WTC11 (cell line): ENCODE measurements at regions not wholly inside any gene's neighbourhood (a gene's known extent, or its start where the extent isn't known, plus 50 kb on each side); places are given as distances from the start of the nearest gene placed in this dataset.

Experiments used
- ATAC-seq: fragments of 200-7000 bp; cut with Tn5 transposase; 2 replicates; pipeline ENCODE4 v1.10.0; 2021; ENCODE audit warnings: mild to moderate bottlenecking, moderate library complexity
- CTCF ChIA-PET: fragments of 300-600 bp; sonication (Branson Sonifier 250); formaldehyde crosslinking; loops from one replicate; lab custom pipeline; 2021; ENCODE audit warnings: antibody characterized with exemption; lab: Charles Lee
- POLR2A ChIA-PET: fragments of 350-600 bp; sonication (Branson Sonifier 250); formaldehyde crosslinking; loops from one replicate; lab custom pipeline; 2021; ENCODE audit warnings: antibody characterized with exemption; lab: Charles Lee
- DNase-seq: peaks from one replicate; pipeline ENCODE4 v3.0.0; 2021; ENCODE audit warnings: low spot score
- H3K27ac Mint-ChIP-seq: 2 replicates; pipeline ENCODE4 v1.8.0; 2021; ENCODE audit warnings: mixed read lengths
- H3K27me3 Mint-ChIP-seq: 2 replicates; pipeline ENCODE4 v1.8.0; 2021; ENCODE audit warnings: low read depth, mild to moderate bottlenecking, moderate library complexity, mixed read lengths
- H3K36me3 Mint-ChIP-seq: 2 replicates; pipeline ENCODE4 v1.8.0; 2021; ENCODE audit warnings: mixed read lengths
- H3K4me1 Mint-ChIP-seq: 2 replicates; pipeline ENCODE4 v1.8.0; 2022; ENCODE audit warnings: mixed read lengths
- H3K4me3 Mint-ChIP-seq: 2 replicates; pipeline ENCODE4 v1.8.0; 2021; ENCODE audit warnings: mild to moderate bottlenecking, moderate library complexity, mixed read lengths
- H3K9me3 Mint-ChIP-seq: 2 replicates; pipeline ENCODE4 v1.8.0; 2021; ENCODE audit warnings: mixed read lengths
- FOXP1 ChIP-seq: sonication (generic); formaldehyde crosslinking; IDR thresholded peaks from 2 replicates; pipeline ENCODE4 v1.8.0; 2022; ENCODE audit warnings: missing genetic modification reagents, mild to moderate bottlenecking, moderate library complexity, borderline replicate concordance
- GTF2I ChIP-seq: fragments of 250-450 bp; sonication (Bioruptor Pico); conservative IDR thresholded peaks from 2 replicates; pipeline ENCODE4 v1.4.0; 2021; ENCODE audit warnings: mild to moderate bottlenecking
- HMGXB4 ChIP-seq: sonication (generic); formaldehyde crosslinking; IDR thresholded peaks from 2 replicates; pipeline ENCODE4 v1.8.1; 2023; ENCODE audit warnings: mild to moderate bottlenecking, moderate library complexity, missing genetic modification reagents
- KAT7 ChIP-seq: sonication (generic); formaldehyde crosslinking; IDR thresholded peaks from 2 replicates; pipeline ENCODE4 v1.8.1; 2023; ENCODE audit warnings: missing genetic modification reagents, mild to moderate bottlenecking, borderline replicate concordance
- NFYB ChIP-seq: sonication (generic); formaldehyde crosslinking; conservative IDR thresholded peaks from 2 replicates; pipeline ENCODE4 v1.8.0; 2022; ENCODE audit warnings: low read depth, missing genetic modification reagents
- RELA ChIP-seq: sonication (generic); formaldehyde crosslinking; IDR thresholded peaks from 2 replicates; pipeline ENCODE4 v1.8.1; 2022; ENCODE audit warnings: missing genetic modification reagents, mild to moderate bottlenecking, borderline replicate concordance
- SMAD4 ChIP-seq: sonication (generic); formaldehyde crosslinking; IDR thresholded peaks from 2 replicates; pipeline ENCODE4 v1.8.0; 2022; ENCODE audit warnings: mild to moderate bottlenecking, missing genetic modification reagents
- STAT6 ChIP-seq: sonication (generic); formaldehyde crosslinking; conservative IDR thresholded peaks from 2 replicates; pipeline ENCODE4 v1.8.1; 2023; ENCODE audit warnings: mild to moderate bottlenecking, low read depth, missing genetic modification reagents, moderate library complexity
- ZMAT4 ChIP-seq: fragments of 250-450 bp; sonication (Bioruptor Pico); IDR thresholded peaks from 2 replicates; pipeline ENCODE4 v1.9.0; 2021; ENCODE audit warnings: mild to moderate bottlenecking
- ZNF219 ChIP-seq: sonication (generic); formaldehyde crosslinking; IDR thresholded peaks from 2 replicates; pipeline ENCODE4 v1.8.0; 2023; ENCODE audit warnings: missing genetic modification reagents, mild to moderate bottlenecking, borderline replicate concordance
- TF ChIP-seq, protein P1 (sequence below): fragments of 250-450 bp; sonication (Bioruptor Pico); IDR thresholded peaks from 2 replicates; pipeline ENCODE4 v2.1.2; 2022; ENCODE audit warnings: mild to moderate bottlenecking, moderate library complexity
- TF ChIP-seq, protein P2 (sequence below): sonication (generic); formaldehyde crosslinking; IDR thresholded peaks from 2 replicates; pipeline ENCODE4 v1.8.1; 2022; ENCODE audit warnings: mild to moderate bottlenecking, missing genetic modification reagents, moderate library complexity, borderline replicate concordance
- TF ChIP-seq, protein P3 (sequence below): fragments of 250-450 bp; sonication (Bioruptor Pico); IDR thresholded peaks from 2 replicates; pipeline ENCODE4 v1.8.0; 2021; ENCODE audit warnings: mild to moderate bottlenecking
- TF ChIP-seq, protein P4 (sequence below): sonication (generic); formaldehyde crosslinking; IDR thresholded peaks from 2 replicates; pipeline ENCODE4 v1.8.1; 2023; ENCODE audit warnings: mild to moderate bottlenecking, missing genetic modification reagents, moderate library complexity
- TF ChIP-seq, protein P5 (sequence below): sonication (generic); formaldehyde crosslinking; IDR thresholded peaks from 2 replicates; pipeline ENCODE4 v1.8.1; 2023; ENCODE audit warnings: mild to moderate bottlenecking, missing genetic modification reagents, borderline replicate concordance

DNA sequence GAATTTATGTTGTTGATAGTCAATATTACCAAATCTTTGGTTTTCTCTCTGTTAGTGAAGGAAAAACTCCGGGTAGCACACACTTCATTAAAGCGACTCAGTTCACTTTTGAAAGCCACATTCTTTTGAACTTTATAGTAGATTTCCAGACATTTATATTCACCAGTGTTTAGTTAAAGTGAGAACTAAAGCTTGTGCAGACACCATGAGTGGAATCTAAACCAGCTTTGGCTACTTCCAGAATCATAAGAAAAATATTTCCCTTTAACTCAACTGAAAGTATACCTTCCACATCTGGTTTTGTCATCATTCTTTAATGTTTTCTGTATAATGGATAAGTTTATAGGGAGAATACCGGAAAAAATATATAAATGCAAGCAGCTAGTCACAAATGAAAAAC, 92.1 kb upstream of the COL21A1 start:
- no peaks in the 10 kb centered on the region for H3K9me3 Mint-ChIP-seq
- H3K4me1 Mint-ChIP-seq, result no peaks in the 10 kb centered on the region
- H3K27ac Mint-ChIP-seq, result no peak overlapping the region
- no peak for ATAC-seq
- TF ChIP-seq GTF2I (no peak), NFYB (CRISPR knock-in tag) (no peak), RELA (CRISPR knock-in tag) (no peak)
- TF ChIP-seq, protein P1, sequence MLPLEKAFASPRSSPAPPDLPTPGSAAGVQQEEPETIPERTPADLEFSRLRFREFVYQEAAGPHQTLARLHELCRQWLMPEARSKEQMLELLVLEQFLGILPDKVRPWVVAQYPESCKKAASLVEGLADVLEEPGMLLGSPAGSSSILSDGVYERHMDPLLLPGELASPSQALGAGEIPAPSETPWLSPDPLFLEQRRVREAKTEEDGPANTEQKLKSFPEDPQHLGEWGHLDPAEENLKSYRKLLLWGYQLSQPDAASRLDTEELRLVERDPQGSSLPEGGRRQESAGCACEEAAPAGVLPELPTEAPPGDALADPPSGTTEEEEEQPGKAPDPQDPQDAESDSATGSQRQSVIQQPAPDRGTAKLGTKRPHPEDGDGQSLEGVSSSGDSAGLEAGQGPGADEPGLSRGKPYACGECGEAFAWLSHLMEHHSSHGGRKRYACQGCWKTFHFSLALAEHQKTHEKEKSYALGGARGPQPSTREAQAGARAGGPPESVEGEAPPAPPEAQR (CRISPR knock-in tag), result no peak
- H3K4me3 Mint-ChIP-seq, result no peak overlapping the region
- H3K36me3 Mint-ChIP-seq, result no peaks in the 10 kb centered on the region
- POLR2A ChIA-PET, result no interaction called here
- DNase-seq, result no peak
- no peaks in the 10 kb centered on the region for H3K27me3 Mint-ChIP-seq
- CTCF ChIA-PET, result no interaction called here

GRCh38 chr6:56335726-56336125, 88.3 kb upstream of the COL21A1 start:
- Mint-ChIP-seq H3K27me3 (no peaks in the 10 kb centered on the region), H3K9me3 (no peaks in the 10 kb centered on the region), H3K27ac (no peak overlapping the region), H3K4me3 (no peak overlapping the region), H3K36me3 (no peaks in the 10 kb centered on the region), H3K4me1 (no peaks in the 10 kb centered on the region)
- no peak for TF ChIP-seq FOXP1 (CRISPR knock-in tag)
- no peak for TF ChIP-seq ZNF219 (CRISPR knock-in tag)
- no peak for TF ChIP-seq STAT6 (CRISPR knock-in tag)
- no peak for TF ChIP-seq SMAD4
- TF ChIP-seq, protein P2, sequence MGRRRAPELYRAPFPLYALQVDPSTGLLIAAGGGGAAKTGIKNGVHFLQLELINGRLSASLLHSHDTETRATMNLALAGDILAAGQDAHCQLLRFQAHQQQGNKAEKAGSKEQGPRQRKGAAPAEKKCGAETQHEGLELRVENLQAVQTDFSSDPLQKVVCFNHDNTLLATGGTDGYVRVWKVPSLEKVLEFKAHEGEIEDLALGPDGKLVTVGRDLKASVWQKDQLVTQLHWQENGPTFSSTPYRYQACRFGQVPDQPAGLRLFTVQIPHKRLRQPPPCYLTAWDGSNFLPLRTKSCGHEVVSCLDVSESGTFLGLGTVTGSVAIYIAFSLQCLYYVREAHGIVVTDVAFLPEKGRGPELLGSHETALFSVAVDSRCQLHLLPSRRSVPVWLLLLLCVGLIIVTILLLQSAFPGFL (CRISPR knock-in tag), result no peak
- TF ChIP-seq, protein P3, sequence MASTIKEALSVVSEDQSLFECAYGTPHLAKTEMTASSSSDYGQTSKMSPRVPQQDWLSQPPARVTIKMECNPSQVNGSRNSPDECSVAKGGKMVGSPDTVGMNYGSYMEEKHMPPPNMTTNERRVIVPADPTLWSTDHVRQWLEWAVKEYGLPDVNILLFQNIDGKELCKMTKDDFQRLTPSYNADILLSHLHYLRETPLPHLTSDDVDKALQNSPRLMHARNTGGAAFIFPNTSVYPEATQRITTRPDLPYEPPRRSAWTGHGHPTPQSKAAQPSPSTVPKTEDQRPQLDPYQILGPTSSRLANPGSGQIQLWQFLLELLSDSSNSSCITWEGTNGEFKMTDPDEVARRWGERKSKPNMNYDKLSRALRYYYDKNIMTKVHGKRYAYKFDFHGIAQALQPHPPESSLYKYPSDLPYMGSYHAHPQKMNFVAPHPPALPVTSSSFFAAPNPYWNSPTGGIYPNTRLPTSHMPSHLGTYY (CRISPR knock-in tag), result no peak
- TF ChIP-seq KAT7 (CRISPR knock-in tag), result no peak
- TF ChIP-seq, protein P4, sequence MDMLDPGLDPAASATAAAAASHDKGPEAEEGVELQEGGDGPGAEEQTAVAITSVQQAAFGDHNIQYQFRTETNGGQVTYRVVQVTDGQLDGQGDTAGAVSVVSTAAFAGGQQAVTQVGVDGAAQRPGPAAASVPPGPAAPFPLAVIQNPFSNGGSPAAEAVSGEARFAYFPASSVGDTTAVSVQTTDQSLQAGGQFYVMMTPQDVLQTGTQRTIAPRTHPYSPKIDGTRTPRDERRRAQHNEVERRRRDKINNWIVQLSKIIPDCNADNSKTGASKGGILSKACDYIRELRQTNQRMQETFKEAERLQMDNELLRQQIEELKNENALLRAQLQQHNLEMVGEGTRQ (CRISPR knock-in tag), result no peak
- TF ChIP-seq, protein P5, sequence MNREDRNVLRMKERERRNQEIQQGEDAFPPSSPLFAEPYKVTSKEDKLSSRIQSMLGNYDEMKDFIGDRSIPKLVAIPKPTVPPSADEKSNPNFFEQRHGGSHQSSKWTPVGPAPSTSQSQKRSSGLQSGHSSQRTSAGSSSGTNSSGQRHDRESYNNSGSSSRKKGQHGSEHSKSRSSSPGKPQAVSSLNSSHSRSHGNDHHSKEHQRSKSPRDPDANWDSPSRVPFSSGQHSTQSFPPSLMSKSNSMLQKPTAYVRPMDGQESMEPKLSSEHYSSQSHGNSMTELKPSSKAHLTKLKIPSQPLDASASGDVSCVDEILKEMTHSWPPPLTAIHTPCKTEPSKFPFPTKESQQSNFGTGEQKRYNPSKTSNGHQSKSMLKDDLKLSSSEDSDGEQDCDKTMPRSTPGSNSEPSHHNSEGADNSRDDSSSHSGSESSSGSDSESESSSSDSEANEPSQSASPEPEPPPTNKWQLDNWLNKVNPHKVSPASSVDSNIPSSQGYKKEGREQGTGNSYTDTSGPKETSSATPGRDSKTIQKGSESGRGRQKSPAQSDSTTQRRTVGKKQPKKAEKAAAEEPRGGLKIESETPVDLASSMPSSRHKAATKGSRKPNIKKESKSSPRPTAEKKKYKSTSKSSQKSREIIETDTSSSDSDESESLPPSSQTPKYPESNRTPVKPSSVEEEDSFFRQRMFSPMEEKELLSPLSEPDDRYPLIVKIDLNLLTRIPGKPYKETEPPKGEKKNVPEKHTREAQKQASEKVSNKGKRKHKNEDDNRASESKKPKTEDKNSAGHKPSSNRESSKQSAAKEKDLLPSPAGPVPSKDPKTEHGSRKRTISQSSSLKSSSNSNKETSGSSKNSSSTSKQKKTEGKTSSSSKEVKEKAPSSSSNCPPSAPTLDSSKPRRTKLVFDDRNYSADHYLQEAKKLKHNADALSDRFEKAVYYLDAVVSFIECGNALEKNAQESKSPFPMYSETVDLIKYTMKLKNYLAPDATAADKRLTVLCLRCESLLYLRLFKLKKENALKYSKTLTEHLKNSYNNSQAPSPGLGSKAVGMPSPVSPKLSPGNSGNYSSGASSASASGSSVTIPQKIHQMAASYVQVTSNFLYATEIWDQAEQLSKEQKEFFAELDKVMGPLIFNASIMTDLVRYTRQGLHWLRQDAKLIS (CRISPR knock-in tag), result no peak
- no peak for TF ChIP-seq ZMAT4 (CRISPR knock-in tag)
- TF ChIP-seq HMGXB4 (CRISPR knock-in tag), result no peak
- no peak for DNase-seq
- ChIA-PET POLR2A (no interaction called here), CTCF (no interaction called here)
- no peak for ATAC-seq
